ENCODE measurements at regions not wholly inside any gene's neighbourhood (a gene's known extent, or its start where the extent isn't known, plus 50 kb on each side); places are given as distances from the start of the nearest gene placed in this dataset.

- TF ChIP-seq CTCF (IDR thresholded peaks at IDR 0.05; ENCODE audit: insufficient read depth, low read length, poor library complexity, severe bottlenecking), result no peak
- no peaks in the 10 kb centered on the region for H3K36me3 ChIP-seq (ENCODE audit: control insufficient read depth, insufficient read depth, low read length)
- no peak overlapping the region for H3K4me3 ChIP-seq (replicated peaks; ENCODE audit: low read depth, low read length)
- no peak for DNase-seq (ENCODE audit: extremely low read depth, insufficient read length)
- H3K27me3 ChIP-seq (replicated peaks; ENCODE audit: control insufficient read depth, insufficient read depth, low read length), result no peaks in the 10 kb centered on the region
These were observed 401.5 kb upstream of the GOLIM4 start for GRCh38 chr3:168497183-168497582.

GRCh38 chr3:168495932-168496331, 400.2 kb upstream of the GOLIM4 start:
- H3K27me3 ChIP-seq (replicated peaks; ENCODE audit: control insufficient read depth, insufficient read depth, low read length), result no peaks in the 10 kb centered on the region
- no peaks in the 10 kb centered on the region for H3K36me3 ChIP-seq (ENCODE audit: control insufficient read depth, insufficient read depth, low read length)
- TF ChIP-seq CTCF (IDR thresholded peaks at IDR 0.05; ENCODE audit: insufficient read depth, low read length, poor library complexity, severe bottlenecking), result no peak
- H3K4me3 ChIP-seq (replicated peaks; ENCODE audit: low read depth, low read length), result no peak overlapping the region
- DNase-seq (ENCODE audit: extremely low read depth, insufficient read length), result no peak

GRCh38 chr3:168495270-168495669, 399.5 kb upstream of the GOLIM4 start:
- Histone ChIP-seq H3K36me3 (ENCODE audit: control insufficient read depth, insufficient read depth, low read length) (no peaks in the 10 kb centered on the region), H3K27me3 (replicated peaks; ENCODE audit: control insufficient read depth, insufficient read depth, low read length) (no peaks in the 10 kb centered on the region), H3K4me3 (replicated peaks; ENCODE audit: low read depth, low read length) (no peak overlapping the region)
- no peak for TF ChIP-seq CTCF (IDR thresholded peaks at IDR 0.05; ENCODE audit: insufficient read depth, low read length, poor library complexity, severe bottlenecking)
- no peak for DNase-seq (ENCODE audit: extremely low read depth, insufficient read length)

- Histone ChIP-seq H3K4me3 (replicated peaks; ENCODE audit: low read depth, low read length) (no peak overlapping the region), H3K27me3 (replicated peaks; ENCODE audit: control insufficient read depth, insufficient read depth, low read length) (no peaks in the 10 kb centered on the region), H3K36me3 (ENCODE audit: control insufficient read depth, insufficient read depth, low read length) (no peaks in the 10 kb centered on the region)
- no peak for DNase-seq (ENCODE audit: extremely low read depth, insufficient read length)
- no peak for TF ChIP-seq CTCF (IDR thresholded peaks at IDR 0.05; ENCODE audit: insufficient read depth, low read length, poor library complexity, severe bottlenecking)
These were observed 397.9 kb upstream of the GOLIM4 start for GRCh38 chr3:168493412-168494205.

GRCh38 chr3:168490981-168491380, 395.3 kb upstream of the GOLIM4 start:
- Histone ChIP-seq H3K36me3 (ENCODE audit: control insufficient read depth, insufficient read depth, low read length) (no peaks in the 10 kb centered on the region), H3K4me3 (replicated peaks; ENCODE audit: low read depth, low read length) (no peak overlapping the region), H3K27me3 (replicated peaks; ENCODE audit: control insufficient read depth, insufficient read depth, low read length) (no peaks in the 10 kb centered on the region)
- DNase-seq (ENCODE audit: extremely low read depth, insufficient read length), result no peak
- TF ChIP-seq CTCF (IDR thresholded peaks at IDR 0.05; ENCODE audit: insufficient read depth, low read length, poor library complexity, severe bottlenecking), result no peak

All from GM06990 (cell line).